Suprapubic skin (tissue), 3 donors: ENCODE measurements at regions not wholly inside any gene's neighbourhood (a gene's known extent, or its start where the extent isn't known, plus 50 kb on each side); places are given as distances from the start of the nearest gene placed in this dataset.

ENCODE experiments used
- CTCF ChIP-seq, 2 donors: fragments of 200-600 bp in 1 of 2; fragments of 450-650 bp in 1 of 2; sonication (generic) in 1 of 2; IDR thresholded peaks; one replicate each; pipeline ENCODE4 v1.5.1; 2016 to 2019; ENCODE audit warnings: antibody characterized with exemption in 2 of 2, mild to moderate bottlenecking in 1 of 2, moderate library complexity in 1 of 2
- POLR2A ChIP-seq, 2 donors: fragments of 450-650 bp; IDR thresholded peaks; one replicate each; pipeline ENCODE4 v1.6.1; 2017; ENCODE audit warnings: antibody characterized with exemption in 2 of 2, mild to moderate bottlenecking in 2 of 2, moderate library complexity in 2 of 2

DNA sequence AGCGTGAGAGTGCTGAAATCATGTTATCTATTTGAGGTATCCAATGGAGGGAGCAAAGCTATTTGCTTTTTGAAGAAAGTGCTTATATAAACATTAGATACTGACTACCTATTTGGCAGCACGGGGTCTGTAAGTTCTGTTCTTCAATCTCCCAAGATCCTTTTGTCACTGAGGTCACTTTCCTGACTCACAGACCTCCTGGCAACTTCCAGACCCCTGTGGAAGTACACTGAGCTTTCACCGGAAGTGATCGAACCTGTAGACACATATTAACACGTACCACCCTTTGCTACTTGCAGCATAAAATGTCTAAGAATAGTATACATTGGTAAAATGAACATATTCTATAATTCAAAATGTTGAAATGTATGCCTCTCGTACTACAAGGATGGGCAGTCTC, 452.6 kb upstream of the ST6GAL2 start:
- TF ChIP-seq CTCF (IDR thresholded peaks at IDR 0.05) (no peak), POLR2A (IDR thresholded peaks at IDR 0.05) (no peak)
